ENCODE measurements at regions not wholly inside any gene's neighbourhood (a gene's known extent, or its start where the extent isn't known, plus 50 kb on each side); places are given as distances from the start of the nearest gene placed in this dataset.
"Not testable (repeated sequence)": the region's sequence is repeated elsewhere in the genome, so short reads cannot be mapped to it uniquely, and the experiment has no call there.

GRCh38 chrX:121761845-121762244 lies 714.4 kb downstream of the GLUD2 start:
- DNase-seq (ENCODE audit: low spot score), result no peak
- no peak overlapping the region for H3K9ac ChIP-seq (ENCODE audit: low read depth in 1 of 2, low read length in 2 of 2)
- no peaks in the 10 kb centered on the region for H3K36me3 ChIP-seq (ENCODE audit: control insufficient read depth in 4 of 4, insufficient read depth in 3 of 4, low read depth in 1 of 4, low read length in 3 of 4)
- WGBS, result 75% methylated on average over 6 of the region's 6 CpGs
- H3K27ac ChIP-seq (ENCODE audit: low read depth in 1 of 2, low read length in 2 of 2), result no peak overlapping the region
- peaks cover 0 to 2% (median 0%) of the 10 kb centered on the region in 4 donors for H3K9me3 ChIP-seq (ENCODE audit: control insufficient read depth in 4 of 4, low read length in 3 of 4)
- TF ChIP-seq ATF3 (IDR thresholded peaks at IDR 0.05) (no peak), REST (IDR thresholded peaks at IDR 0.05) (no peak), NR2F2 (IDR thresholded peaks at IDR 0.05) (no peak)
- H3K4me3 ChIP-seq (ENCODE audit: low read depth in 1 of 3, low read length in 3 of 3), result no peak overlapping the region
- no peaks in the 10 kb centered on the region for H3K27me3 ChIP-seq (ENCODE audit: control insufficient read depth in 4 of 4, insufficient read depth in 4 of 4, low read length in 3 of 4)
- H3K4me1 ChIP-seq (ENCODE audit: control insufficient read depth in 4 of 4, insufficient read depth in 4 of 4, low read length in 3 of 4), result no peaks in the 10 kb centered on the region

- Histone ChIP-seq H3K27me3 (ENCODE audit: control insufficient read depth in 4 of 4, insufficient read depth in 4 of 4, low read length in 3 of 4) (no peaks in the 10 kb centered on the region), H3K36me3 (ENCODE audit: control insufficient read depth in 4 of 4, insufficient read depth in 3 of 4, low read depth in 1 of 4, low read length in 3 of 4) (no peaks in the 10 kb centered on the region), H3K9me3 (ENCODE audit: control insufficient read depth in 4 of 4, low read length in 3 of 4) (peaks cover 0 to 5% (median 0%) of the 10 kb centered on the region in 4 donors), H3K4me1 (ENCODE audit: control insufficient read depth in 4 of 4, insufficient read depth in 4 of 4, low read length in 3 of 4) (no peaks in the 10 kb centered on the region), H3K27ac (ENCODE audit: low read depth in 1 of 2, low read length in 2 of 2) (no peak overlapping the region), H3K4me3 (ENCODE audit: low read depth in 1 of 3, low read length in 3 of 3) (no peak overlapping the region), H3K9ac (ENCODE audit: low read depth in 1 of 2, low read length in 2 of 2) (no peak overlapping the region)
- 94% methylated on average over 4 of the region's 4 CpGs for WGBS
- no peak for TF ChIP-seq RAD21 (IDR thresholded peaks at IDR 0.05)
- TF ChIP-seq ATF3 (IDR thresholded peaks at IDR 0.05), result no peak
- no peak for TF ChIP-seq NR2F2 (IDR thresholded peaks at IDR 0.05)
- no peak for TF ChIP-seq YY1 (IDR thresholded peaks at IDR 0.05)
- TF ChIP-seq JUND (IDR thresholded peaks at IDR 0.05), result no peak
- no peak for TF ChIP-seq HNF4A (conservative IDR thresholded peaks at IDR 0.05)
- TF ChIP-seq FOXA2 (IDR thresholded peaks at IDR 0.05), result no peak
- TF ChIP-seq EGR1 (IDR thresholded peaks at IDR 0.05; ENCODE audit: low read depth in 2 of 2), result no peak
- no peak for TF ChIP-seq ZBTB33 (IDR thresholded peaks at IDR 0.05)
- no peak for TF ChIP-seq SP1 (IDR thresholded peaks at IDR 0.05)
- TF ChIP-seq GABPA (IDR thresholded peaks at IDR 0.05 in 1 of 2, conservative IDR thresholded peaks at IDR 0.05 in 1 of 2), result no peak
- TF ChIP-seq MAX (IDR thresholded peaks at IDR 0.05), result no peak
- no peak for TF ChIP-seq TAF1 (conservative IDR thresholded peaks at IDR 0.05)
- DNase-seq (ENCODE audit: low spot score), result no peak
These were observed 716.3 kb downstream of the GLUD2 start for GRCh38 chrX:121763671-121764070.

GRCh38 chrX:121768210-121768609 lies 720.8 kb downstream of the GLUD2 start:
- not testable (repeated sequence) for H3K9me3 ChIP-seq (ENCODE audit: control insufficient read depth in 4 of 4, low read length in 3 of 4); H3K9ac ChIP-seq (ENCODE audit: low read depth in 1 of 2, low read length in 2 of 2); H3K27me3 ChIP-seq (ENCODE audit: control insufficient read depth in 4 of 4, insufficient read depth in 4 of 4, low read length in 3 of 4); H3K4me1 ChIP-seq (ENCODE audit: control insufficient read depth in 4 of 4, insufficient read depth in 4 of 4, low read length in 3 of 4); DNase-seq (ENCODE audit: low spot score); H3K27ac ChIP-seq (ENCODE audit: low read depth in 1 of 2, low read length in 2 of 2); H3K36me3 ChIP-seq (ENCODE audit: control insufficient read depth in 4 of 4, insufficient read depth in 3 of 4, low read depth in 1 of 4, low read length in 3 of 4); H3K4me3 ChIP-seq (ENCODE audit: low read depth in 1 of 3, low read length in 3 of 3)
- 82% methylated on average over 3 of the region's 3 CpGs for WGBS
